ENCODE measurements at regions not wholly inside any gene's neighbourhood (a gene's known extent, or its start where the extent isn't known, plus 50 kb on each side); places are given as distances from the start of the nearest gene placed in this dataset.

DNA sequence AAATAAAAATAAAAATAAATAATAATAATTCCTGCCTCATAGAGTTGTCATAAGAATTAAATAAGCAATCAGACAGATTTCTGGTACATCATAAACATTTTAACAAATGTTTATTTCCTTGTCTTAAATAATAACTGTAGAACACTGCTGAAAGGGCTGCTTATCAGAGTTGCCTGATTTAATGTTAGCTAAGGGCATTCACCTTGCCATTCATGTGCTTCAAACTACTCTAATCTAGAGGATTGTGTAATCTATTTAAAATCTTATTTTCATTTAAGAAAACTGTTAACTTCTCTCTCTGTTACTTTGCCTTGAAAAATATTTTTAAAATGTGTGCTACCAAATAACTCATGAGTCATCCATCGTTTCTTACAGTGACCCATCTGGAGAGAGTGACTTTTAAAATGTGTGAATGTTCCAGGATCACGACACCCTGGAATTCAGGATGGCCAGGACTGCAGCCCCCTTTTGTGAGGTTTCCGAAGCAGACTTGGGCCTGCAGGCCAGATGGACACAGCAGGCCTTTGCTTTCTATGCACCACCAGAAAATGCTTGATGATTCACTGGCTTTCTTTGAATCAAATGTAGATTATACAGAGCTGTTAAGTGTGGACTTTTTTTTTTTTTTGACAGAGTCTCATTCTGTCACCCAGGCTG, 109.1 kb upstream of the TNS3 start:
- TF ChIP-seq, protein P1, sequence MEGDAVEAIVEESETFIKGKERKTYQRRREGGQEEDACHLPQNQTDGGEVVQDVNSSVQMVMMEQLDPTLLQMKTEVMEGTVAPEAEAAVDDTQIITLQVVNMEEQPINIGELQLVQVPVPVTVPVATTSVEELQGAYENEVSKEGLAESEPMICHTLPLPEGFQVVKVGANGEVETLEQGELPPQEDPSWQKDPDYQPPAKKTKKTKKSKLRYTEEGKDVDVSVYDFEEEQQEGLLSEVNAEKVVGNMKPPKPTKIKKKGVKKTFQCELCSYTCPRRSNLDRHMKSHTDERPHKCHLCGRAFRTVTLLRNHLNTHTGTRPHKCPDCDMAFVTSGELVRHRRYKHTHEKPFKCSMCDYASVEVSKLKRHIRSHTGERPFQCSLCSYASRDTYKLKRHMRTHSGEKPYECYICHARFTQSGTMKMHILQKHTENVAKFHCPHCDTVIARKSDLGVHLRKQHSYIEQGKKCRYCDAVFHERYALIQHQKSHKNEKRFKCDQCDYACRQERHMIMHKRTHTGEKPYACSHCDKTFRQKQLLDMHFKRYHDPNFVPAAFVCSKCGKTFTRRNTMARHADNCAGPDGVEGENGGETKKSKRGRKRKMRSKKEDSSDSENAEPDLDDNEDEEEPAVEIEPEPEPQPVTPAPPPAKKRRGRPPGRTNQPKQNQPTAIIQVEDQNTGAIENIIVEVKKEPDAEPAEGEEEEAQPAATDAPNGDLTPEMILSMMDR (IDR thresholded peaks at IDR 0.05), result no peak
- TF ChIP-seq POLR2A (IDR thresholded peaks at IDR 0.05) (no peak), EP300 (IDR thresholded peaks at IDR 0.05) (peak in 1 of 2 donors; percentile 12)
